ENCODE measurements at regions not wholly inside any gene's neighbourhood (a gene's known extent, or its start where the extent isn't known, plus 50 kb on each side); places are given as distances from the start of the nearest gene placed in this dataset.

- no peaks in the 10 kb centered on the region for H3K4me1 ChIP-seq
- intact Hi-C loops (cut with DNase I) = no loop called here
- H3K27me3 ChIP-seq = no peaks in the 10 kb centered on the region
Observed at GRCh38 chr2:151063271-151063670, 198.4 kb downstream of the RBM43 start.

GRCh38 chr2:151060287-151060686 is 201.4 kb downstream of the RBM43 start:
- Histone ChIP-seq H3K36me3 (no peaks in the 10 kb centered on the region), H3K9me3 (no peaks in the 10 kb centered on the region), H3K27ac (replicated peaks in 1 of 4) (no peak overlapping the region), H3K4me3 (no peak overlapping the region), H3K27me3 (no peaks in the 10 kb centered on the region), H3K4me1 (no peaks in the 10 kb centered on the region)
- 75% methylated on average over 2 of the region's 2 CpGs for WGBS
- TF ChIP-seq CTCF (IDR thresholded peaks at IDR 0.05) (no peak), POLR2A (IDR thresholded peaks at IDR 0.05; ENCODE audit: low read depth) (no peak), EP300 (IDR thresholded peaks at IDR 0.05) (no peak), POLR2AphosphoS5 (IDR thresholded peaks at IDR 0.05) (no peak)
- intact Hi-C loops (cut with DNase I) = no loop called here
- no peak for DNase-seq (ENCODE audit: extremely low spot score)

More at GRCh38 chr2:151063271-151063670, 198.4 kb downstream of the RBM43 start:
- H3K27ac ChIP-seq (replicated peaks in 1 of 4) = no peak overlapping the region
- no peak overlapping the region for H3K4me3 ChIP-seq
- no peak for TF ChIP-seq EP300 (IDR thresholded peaks at IDR 0.05)
- no peak for TF ChIP-seq CTCF (IDR thresholded peaks at IDR 0.05)
- no peak for TF ChIP-seq POLR2A (IDR thresholded peaks at IDR 0.05; ENCODE audit: low read depth)
- no peak for TF ChIP-seq POLR2AphosphoS5 (IDR thresholded peaks at IDR 0.05)
- DNase-seq (ENCODE audit: extremely low spot score) = no peak
- WGBS = 72% methylated on average over 3 of the region's 3 CpGs
- no peaks in the 10 kb centered on the region for H3K9me3 ChIP-seq
- no peaks in the 10 kb centered on the region for H3K36me3 ChIP-seq

GRCh38 chr2:151056870-151057269 is 204.8 kb downstream of the RBM43 start:
- no peak for TF ChIP-seq POLR2AphosphoS5 (IDR thresholded peaks at IDR 0.05)
- TF ChIP-seq EP300 (IDR thresholded peaks at IDR 0.05) = no peak
- no peak for TF ChIP-seq POLR2A (IDR thresholded peaks at IDR 0.05; ENCODE audit: low read depth)
- TF ChIP-seq CTCF (IDR thresholded peaks at IDR 0.05) = no peak
- H3K4me1 ChIP-seq = peaks cover 0 to 12% (median 0%) of the 10 kb centered on the region in 4 donors
- no peak overlapping the region for H3K4me3 ChIP-seq
- no peaks in the 10 kb centered on the region for H3K36me3 ChIP-seq
- no peak overlapping the region for H3K27ac ChIP-seq (replicated peaks in 1 of 4)
- no peaks in the 10 kb centered on the region for H3K27me3 ChIP-seq
- WGBS = 78% methylated on average over 1 of the region's 1 CpG
- DNase-seq (ENCODE audit: extremely low spot score) = no peak
- intact Hi-C loops (cut with DNase I) = loop anchor here (10.0 kb wide), 1 partner anchor 432 kb away; no protein-coding TSS in a partner anchor
- no peaks in the 10 kb centered on the region for H3K9me3 ChIP-seq

GRCh38 chr2:151053661-151053990 is 208.0 kb downstream of the RBM43 start:
- H3K27ac ChIP-seq (replicated peaks in 1 of 4) = no peak overlapping the region
- no peaks in the 10 kb centered on the region for H3K27me3 ChIP-seq
- no peak for TF ChIP-seq POLR2A (IDR thresholded peaks at IDR 0.05; ENCODE audit: low read depth)
- no peak for TF ChIP-seq EP300 (IDR thresholded peaks at IDR 0.05)
- no peak for TF ChIP-seq CTCF (IDR thresholded peaks at IDR 0.05)
- TF ChIP-seq POLR2AphosphoS5 (IDR thresholded peaks at IDR 0.05) = no peak
- intact Hi-C loops (cut with DNase I) = loop anchor here (5.0 to 10.0 kb wide), 2 partner anchors 429 to 1456 kb away; no protein-coding TSS in a partner anchor
- H3K4me3 ChIP-seq = no peak overlapping the region
- no peak for DNase-seq (ENCODE audit: extremely low spot score)
- H3K4me1 ChIP-seq = peaks cover 0 to 14% (median 0%) of the 10 kb centered on the region in 4 donors
- no peaks in the 10 kb centered on the region for H3K36me3 ChIP-seq
- 34% methylated on average over 1 of the region's 1 CpG for WGBS
- no peaks in the 10 kb centered on the region for H3K9me3 ChIP-seq

Measured in esophagus muscularis mucosa (tissue), 4 donors.